WERI-Rb-1 (cell line): ENCODE measurements at regions not wholly inside any gene's neighbourhood (a gene's known extent, or its start where the extent isn't known, plus 50 kb on each side); places are given as distances from the start of the nearest gene placed in this dataset.

Experiments used
- DNase-seq: peaks from one replicate; pipeline ENCODE4 v3.0.0-alpha.2; 2020
- H3K27ac ChIP-seq: fragments of 250-450 bp; sonication (Bioruptor Pico); 2 replicates; pipeline ENCODE4 v1.5.1; 2020; ENCODE audit warnings: mild to moderate bottlenecking, moderate library complexity
- H3K27me3 ChIP-seq: fragments of 250-450 bp; sonication (Bioruptor Pico); 2 replicates; pipeline ENCODE4 v1.5.1; 2021; ENCODE audit warnings: mild to moderate bottlenecking, low read depth, moderate library complexity; ENCODE audit not compliant: insufficient read depth, severe bottlenecking
- H3K36me3 ChIP-seq: fragments of 250-450 bp; sonication (Bioruptor Pico); 2 replicates; pipeline ENCODE4 v1.5.1; 2020; ENCODE audit warnings: mild to moderate bottlenecking, moderate library complexity
- H3K4me3 ChIP-seq: 2 replicates; pipeline ENCODE4 v1.5.1; 2011; ENCODE audit warnings: low read depth, mild to moderate bottlenecking, control low read depth, low read length
- H3K9me3 ChIP-seq: fragments of 250-450 bp; sonication (Bioruptor Pico); 2 replicates; pipeline ENCODE4 v1.5.1; 2021; ENCODE audit warnings: mild to moderate bottlenecking, moderate library complexity; ENCODE audit not compliant: severe bottlenecking
- TF ChIP-seq, protein P1 (sequence below): IDR thresholded peaks from 2 replicates; pipeline ENCODE4 v1.5.1; 2011; ENCODE audit warnings: low read depth, mild to moderate bottlenecking, control low read depth, inconsistent platforms, low read length

DNA sequence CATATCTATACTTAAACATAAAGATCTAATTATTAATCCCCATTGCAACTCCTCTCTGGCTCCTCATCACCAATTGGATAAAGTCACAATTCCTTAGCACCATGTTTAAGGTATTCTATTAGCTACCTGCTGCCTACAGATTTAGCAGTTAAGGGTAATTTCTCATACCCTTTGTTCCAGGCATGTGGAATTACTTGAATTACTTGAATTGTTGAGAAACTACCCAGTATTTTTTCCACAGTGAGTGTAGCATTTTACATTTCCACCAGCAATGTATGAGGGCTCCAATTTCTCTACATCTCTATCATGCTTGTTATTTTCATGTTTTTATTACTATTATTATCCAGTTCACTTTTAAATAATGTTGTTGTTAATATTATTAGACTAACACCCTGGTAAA is 86.4 kb downstream of the P2RY1 start:
- H3K4me3 ChIP-seq: no peak overlapping the region
- H3K27ac ChIP-seq: no peak overlapping the region
- H3K9me3 ChIP-seq: no peaks in the 10 kb centered on the region
- no peaks in the 10 kb centered on the region for H3K27me3 ChIP-seq
- no peak for DNase-seq
- TF ChIP-seq, protein P1, sequence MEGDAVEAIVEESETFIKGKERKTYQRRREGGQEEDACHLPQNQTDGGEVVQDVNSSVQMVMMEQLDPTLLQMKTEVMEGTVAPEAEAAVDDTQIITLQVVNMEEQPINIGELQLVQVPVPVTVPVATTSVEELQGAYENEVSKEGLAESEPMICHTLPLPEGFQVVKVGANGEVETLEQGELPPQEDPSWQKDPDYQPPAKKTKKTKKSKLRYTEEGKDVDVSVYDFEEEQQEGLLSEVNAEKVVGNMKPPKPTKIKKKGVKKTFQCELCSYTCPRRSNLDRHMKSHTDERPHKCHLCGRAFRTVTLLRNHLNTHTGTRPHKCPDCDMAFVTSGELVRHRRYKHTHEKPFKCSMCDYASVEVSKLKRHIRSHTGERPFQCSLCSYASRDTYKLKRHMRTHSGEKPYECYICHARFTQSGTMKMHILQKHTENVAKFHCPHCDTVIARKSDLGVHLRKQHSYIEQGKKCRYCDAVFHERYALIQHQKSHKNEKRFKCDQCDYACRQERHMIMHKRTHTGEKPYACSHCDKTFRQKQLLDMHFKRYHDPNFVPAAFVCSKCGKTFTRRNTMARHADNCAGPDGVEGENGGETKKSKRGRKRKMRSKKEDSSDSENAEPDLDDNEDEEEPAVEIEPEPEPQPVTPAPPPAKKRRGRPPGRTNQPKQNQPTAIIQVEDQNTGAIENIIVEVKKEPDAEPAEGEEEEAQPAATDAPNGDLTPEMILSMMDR: no peak
- no peaks in the 10 kb centered on the region for H3K36me3 ChIP-seq

DNA sequence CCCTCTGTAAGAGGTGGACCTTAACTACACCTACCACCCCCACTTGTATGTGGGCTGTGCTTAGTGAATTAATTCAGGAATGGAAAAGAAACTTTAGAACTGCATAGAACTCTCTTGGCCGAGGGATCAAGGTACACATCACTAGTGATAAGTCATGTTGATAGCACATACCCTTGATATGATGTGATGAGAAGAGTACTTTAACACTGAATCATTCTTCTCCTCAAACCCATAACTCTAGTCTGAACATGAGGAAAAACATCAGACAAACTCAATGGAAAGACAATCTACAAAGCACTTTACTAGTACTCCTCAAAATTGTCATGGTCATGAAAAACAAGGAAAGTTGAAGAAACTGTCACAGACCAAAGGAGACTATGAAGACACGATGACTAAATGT is 87.6 kb downstream of the P2RY1 start:
- Histone ChIP-seq H3K4me3 (no peak overlapping the region), H3K36me3 (no peaks in the 10 kb centered on the region), H3K27me3 (no peaks in the 10 kb centered on the region), H3K27ac (no peak overlapping the region), H3K9me3 (no peaks in the 10 kb centered on the region)
- TF ChIP-seq, protein P1: no peak
- DNase-seq: no peak

DNA sequence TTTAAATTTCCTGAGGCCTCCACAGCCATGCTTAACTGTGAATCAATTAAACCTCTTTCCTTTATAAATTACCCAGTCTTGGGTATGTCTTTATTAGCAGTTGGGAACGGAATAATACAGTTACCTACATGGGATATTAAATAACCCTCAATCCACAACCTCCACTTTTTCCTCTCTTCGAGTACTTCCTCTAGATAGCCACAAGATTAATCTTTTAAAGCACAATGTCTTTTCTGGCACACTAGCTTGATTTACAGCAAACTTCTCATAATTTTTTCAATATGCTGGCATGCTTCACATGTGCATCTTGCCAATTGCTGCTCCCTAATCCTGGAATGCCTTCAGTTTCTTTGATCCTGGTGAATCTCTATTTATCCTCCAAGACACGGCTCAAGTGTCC is 92.2 kb downstream of the P2RY1 start:
- Histone ChIP-seq H3K9me3 (no peaks in the 10 kb centered on the region), H3K4me3 (no peak overlapping the region), H3K27ac (no peak overlapping the region), H3K27me3 (no peaks in the 10 kb centered on the region), H3K36me3 (no peaks in the 10 kb centered on the region)
- TF ChIP-seq, protein P1: no peak
- no peak for DNase-seq

DNA sequence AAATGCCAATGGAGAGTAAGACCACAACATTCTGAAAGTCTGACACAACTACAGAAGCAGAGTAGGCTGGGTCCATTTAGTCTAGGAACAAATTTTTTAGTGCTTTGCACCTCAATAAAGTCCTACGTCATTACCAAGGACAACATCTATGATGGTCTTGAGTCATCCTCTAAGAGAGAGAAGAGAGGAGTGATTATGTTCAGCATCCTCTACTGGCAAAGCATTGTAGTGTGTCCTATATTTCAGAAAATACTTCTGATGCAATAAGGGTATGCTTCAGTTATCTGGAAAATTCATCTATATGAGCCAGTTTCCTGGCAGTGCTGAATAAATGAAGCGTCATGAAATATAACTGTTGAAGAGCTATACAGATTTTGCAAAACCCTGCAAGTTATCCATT is 95.6 kb downstream of the P2RY1 start:
- Histone ChIP-seq H3K4me3 (no peak overlapping the region), H3K27me3 (no peaks in the 10 kb centered on the region), H3K9me3 (no peaks in the 10 kb centered on the region), H3K36me3 (no peaks in the 10 kb centered on the region), H3K27ac (no peak overlapping the region)
- no peak for DNase-seq
- TF ChIP-seq, protein P1: no peak

DNA sequence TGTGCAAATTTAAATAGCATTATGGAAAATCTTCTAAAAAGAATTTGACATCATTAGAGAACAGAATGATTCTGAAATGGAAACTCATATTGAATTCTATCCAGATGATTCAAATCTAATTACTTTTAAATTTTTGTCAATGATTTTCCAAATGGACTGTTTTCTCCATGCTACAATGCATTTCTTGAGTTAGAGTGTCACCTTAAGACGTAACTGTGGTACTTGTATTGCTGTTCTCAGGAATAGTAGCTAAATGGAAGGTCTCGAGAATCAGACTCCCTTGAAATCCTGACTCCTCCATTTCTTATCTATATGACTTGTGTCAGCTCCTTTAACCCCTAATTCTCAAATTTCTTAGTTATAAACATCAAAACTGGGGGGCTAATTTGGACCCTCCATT is 102.3 kb downstream of the P2RY1 start:
- no peak for DNase-seq
- no peak overlapping the region for H3K27ac ChIP-seq
- no peaks in the 10 kb centered on the region for H3K9me3 ChIP-seq
- no peak overlapping the region for H3K4me3 ChIP-seq
- TF ChIP-seq, protein P1: no peak
- H3K36me3 ChIP-seq: no peaks in the 10 kb centered on the region
- H3K27me3 ChIP-seq: no peaks in the 10 kb centered on the region

DNA sequence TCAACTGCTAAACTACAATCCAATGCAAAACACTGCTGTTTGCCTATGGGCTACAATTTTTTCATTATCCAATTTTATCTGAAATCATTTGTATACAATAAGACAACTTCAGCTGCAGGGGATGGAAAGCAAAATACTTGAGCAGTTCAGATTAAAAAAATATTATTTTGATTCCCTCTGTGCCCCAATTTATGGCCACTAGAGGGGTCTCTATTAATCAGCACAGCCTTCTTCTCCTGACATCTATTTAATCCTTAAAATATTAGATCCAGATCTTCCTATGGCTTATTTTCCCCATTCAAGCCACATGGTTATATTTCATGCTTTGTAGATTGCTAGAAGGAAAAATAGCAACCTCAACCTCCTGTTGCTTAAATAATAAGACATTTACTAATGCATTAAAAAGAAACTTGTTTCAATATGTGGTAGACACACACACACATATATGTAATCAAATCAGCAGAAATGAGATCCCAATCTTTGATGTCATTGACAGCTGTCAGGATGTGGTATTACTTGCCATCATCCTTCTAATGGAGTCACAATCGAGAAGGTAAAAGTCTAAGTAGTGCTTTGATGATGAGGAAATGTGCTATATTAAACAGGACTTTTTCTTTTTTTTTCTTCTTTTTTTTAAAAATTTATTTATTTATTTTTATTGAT is 104.2 kb downstream of the P2RY1 start:
- Histone ChIP-seq H3K4me3 (no peak overlapping the region), H3K27me3 (no peaks in the 10 kb centered on the region), H3K27ac (no peak overlapping the region), H3K36me3 (no peaks in the 10 kb centered on the region), H3K9me3 (no peaks in the 10 kb centered on the region)
- TF ChIP-seq, protein P1: no peak
- DNase-seq: no peak
